ENCODE measurements at regions not wholly inside any gene's neighbourhood (a gene's known extent, or its start where the extent isn't known, plus 50 kb on each side); places are given as distances from the start of the nearest gene placed in this dataset.
"Not testable (repeated sequence)": the region's sequence is repeated elsewhere in the genome, so short reads cannot be mapped to it uniquely, and the experiment has no call there.

DNA sequence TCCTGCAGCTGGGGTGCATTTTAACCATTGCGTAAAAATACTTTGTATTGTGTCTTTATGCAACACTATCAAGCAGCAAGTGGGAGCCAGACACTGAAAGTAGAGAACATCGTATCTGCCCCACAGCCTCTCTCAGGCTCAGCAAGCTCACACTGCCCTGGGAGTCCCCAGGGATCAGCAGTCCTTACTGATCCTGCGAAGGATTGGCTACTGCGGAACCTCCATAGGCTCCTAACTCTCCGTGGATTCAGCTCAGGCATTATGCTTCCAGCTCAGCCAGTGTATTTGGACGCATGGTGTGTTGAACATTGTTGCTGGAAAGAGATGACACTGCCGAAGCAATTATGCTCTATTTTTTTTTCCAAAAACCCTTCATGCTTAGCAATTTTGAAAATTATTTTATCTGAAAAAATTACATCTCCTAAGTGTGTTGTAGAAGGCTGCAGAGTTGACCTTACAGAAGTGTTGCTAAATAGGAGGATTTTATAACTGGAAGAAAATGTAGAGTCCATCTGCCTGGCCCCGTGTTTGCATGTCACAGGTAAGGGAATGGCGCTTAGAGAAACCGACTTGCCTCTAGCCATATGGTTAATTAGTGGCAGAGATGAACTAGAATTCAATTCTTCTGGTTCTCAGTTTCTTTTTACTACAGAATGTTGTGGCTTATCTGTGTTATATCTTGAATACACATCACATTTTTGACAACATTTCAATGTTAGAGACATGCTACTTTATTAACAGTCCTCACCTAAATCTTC, 276.4 kb upstream of the COBL start:
- no peak for ATAC-seq
- no peak for DNase-seq
- intact Hi-C loops (cut with DNase I) = no loop called here

DNA sequence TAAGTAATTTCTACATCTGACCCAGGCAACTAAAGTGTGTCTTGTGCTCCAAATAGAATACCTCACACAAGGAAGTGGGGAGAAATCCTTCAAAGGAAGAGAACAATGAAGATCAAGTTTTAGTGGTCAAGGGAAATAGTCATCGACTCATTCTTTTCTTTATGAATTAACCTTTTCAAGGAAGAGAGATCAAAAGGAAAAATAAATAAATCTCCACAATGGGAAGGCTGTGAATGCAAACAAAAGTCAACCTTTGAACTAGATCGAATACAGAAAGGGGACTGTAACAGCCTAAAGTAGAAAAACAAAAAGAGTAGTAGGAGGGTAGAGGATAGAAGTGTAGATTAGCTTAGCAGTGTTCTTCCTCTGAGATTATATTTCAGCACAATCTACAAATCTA, 274.6 kb upstream of the COBL start:
- DNase-seq (no peak), ATAC-seq (no peak)
- intact Hi-C loops (cut with DNase I) = no loop called here

DNA sequence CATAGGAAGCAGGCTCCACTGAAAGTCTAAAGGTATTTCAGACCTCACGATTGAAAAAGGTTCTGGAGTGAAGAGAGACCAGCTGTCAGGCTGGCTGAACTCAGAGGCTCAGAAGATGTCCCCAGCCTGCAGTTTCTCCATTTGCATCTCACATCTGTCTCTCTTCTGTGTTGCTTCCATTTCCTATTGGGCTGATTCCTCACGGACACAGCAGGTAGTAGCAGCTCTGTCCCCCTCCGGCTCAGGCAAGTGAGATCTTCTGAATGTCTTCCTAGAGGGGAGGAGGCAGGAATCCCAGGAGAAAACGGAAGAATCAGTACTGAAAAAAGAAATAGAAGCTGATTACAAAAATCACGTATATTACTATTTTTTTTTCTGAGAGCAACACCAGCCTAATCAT, 274.1 kb upstream of the COBL start:
- DNase-seq (no peak), ATAC-seq (no peak)
- intact Hi-C loops (cut with DNase I) = no loop called here

DNA sequence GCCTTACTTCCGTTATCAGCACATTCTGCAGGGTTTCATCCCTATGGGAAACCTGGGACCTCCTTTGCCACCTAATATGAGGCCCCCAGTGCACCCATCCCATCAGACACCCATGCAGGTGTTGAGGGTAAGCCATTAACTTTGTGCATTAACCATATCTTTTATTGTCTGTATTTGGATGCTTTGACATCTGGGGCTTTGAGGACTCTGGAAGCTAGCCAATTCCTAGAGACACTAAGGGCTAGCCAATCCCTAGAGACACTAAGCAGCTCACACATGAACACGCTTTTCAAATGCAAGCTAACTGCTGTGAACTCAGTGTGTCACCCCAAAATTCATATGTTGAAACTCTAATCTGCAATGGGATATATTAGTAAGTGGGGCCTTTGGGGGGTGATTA, 272.5 kb upstream of the COBL start:
- DNase-seq (no peak), ATAC-seq (no peak)
- intact Hi-C loops (cut with DNase I) = no loop called here

DNA sequence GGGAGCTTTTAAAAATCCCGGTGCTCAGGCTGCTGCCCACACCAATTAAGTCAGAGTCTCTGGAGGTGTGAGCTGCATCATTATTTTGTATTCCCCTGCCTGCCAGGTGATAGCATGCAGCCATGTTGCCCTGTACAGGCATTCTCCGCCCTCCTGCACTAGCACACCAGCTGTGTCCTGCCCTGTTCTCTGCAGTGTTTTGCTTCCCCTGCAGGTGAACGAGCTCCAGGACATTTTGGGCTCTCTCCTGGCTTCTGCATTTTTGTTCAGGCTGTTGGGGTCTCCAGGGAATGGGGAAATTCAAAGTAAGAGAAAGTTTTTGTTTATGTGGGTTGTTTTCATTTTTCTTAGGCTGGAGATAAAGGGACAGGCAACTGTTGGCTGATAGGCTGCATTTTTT, 271.0 kb upstream of the COBL start:
- intact Hi-C loops (cut with DNase I) = no loop called here
- no peak for ATAC-seq
- DNase-seq = no peak

DNA sequence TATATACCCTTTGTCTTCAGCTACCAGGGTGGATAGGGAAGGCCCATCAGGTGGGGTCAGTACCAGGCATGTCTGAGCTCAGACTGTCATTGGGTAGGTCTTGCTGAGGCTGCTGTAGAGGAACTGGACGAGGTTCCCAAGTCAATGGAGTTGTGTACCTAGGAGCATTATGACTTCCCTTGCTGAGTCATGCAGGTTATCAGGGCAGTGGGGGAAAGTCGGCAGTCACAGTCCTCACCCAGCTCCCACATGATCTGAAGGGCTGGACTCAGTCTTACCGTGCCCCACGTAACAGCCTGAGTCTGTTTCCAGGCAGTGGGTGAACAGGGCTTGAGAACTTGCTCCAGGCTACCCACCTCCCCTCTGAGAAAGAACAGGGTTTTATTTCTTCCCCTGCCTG, 260.8 kb upstream of the COBL start:
- intact Hi-C loops (cut with DNase I) = no loop called here
- ATAC-seq = no peak
- DNase-seq = no peak

DNA sequence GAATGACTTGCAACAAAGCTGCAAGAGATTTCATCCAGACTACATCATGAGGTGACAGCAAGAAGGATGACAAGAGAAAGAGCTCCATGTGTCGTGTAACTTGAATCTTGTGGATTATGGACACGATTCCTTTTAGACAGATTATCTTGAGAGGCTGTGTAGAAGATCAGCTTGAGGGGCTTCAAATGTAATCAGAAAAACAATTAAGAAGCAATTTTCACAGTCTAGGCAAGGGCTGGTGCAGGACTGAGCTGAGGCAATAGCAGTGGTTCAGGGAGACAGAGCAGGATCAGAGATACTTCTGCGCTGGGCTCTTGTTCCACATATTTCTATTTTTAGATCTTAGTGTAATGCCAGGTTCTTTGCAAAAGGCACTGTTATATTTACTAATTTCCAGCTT, 253.0 kb upstream of the COBL start:
- intact Hi-C loops (cut with DNase I) = no loop called here
- DNase-seq = no peak
- no peak for ATAC-seq

DNA sequence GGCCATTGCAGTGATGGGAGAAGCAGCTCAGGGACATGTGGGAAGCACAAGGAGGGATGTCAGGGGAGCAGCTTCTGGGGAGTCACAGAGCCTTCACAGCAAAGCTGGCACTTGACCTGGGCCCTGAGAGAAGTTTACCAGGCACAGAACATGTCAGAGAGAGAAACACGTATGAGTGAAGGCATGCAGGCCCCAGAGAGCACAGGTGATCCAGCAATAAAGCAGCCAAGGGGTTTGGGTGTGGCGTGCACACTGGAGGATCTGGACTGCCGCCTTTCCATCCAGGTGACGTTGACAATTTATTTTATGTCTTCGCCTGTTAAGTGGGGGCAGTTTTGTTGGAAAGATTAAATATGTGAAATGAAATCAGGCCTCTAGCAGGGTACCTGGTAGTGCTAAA, 252.6 kb upstream of the COBL start:
- DNase-seq (no peak), ATAC-seq (no peak)
- intact Hi-C loops (cut with DNase I) = no loop called here

DNA sequence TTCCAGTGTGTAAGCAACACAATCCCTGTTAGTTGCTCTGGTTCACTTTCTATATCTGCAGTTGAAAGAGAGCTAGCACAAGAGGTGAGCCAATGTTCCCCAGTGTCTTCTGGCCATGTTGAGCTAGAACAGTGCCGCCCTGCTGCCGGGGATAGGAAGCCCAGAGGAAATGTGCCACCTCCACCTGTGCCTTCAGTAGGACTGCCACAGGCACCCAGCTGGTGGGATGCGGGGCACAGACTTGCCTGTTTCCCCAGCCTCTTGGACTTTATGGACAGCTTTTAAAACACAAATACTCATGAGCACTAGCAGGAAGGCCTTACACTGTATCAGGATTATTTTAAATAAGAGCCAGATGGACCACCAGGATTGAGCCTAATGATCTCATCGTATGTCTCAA, 234.5 kb upstream of the COBL start:
- intact Hi-C loops (cut with DNase I) = no loop called here
- ATAC-seq (no peak), DNase-seq (no peak)

DNA sequence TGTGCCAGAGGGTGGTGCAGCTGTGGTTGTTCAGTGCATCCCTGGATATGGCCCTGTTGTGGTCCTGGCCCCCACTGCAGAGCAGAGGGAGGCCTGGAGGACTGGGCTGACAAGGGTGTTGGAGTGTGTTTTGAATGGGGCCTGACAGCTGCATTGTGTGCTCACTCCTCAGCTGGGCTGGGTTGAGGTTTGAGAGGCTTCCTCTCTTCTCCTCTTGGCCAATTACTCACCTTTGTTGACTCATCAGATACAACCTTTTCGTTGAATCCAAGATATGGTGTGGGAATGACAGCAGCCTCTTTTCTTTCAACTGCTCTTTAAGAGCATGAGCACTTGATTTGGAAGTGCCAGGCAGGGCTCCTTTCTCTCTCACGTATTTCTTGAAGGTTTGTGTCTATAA, 228.5 kb upstream of the COBL start:
- intact Hi-C loops (cut with DNase I) = no loop called here
- ATAC-seq = no peak
- no peak for DNase-seq

DNA sequence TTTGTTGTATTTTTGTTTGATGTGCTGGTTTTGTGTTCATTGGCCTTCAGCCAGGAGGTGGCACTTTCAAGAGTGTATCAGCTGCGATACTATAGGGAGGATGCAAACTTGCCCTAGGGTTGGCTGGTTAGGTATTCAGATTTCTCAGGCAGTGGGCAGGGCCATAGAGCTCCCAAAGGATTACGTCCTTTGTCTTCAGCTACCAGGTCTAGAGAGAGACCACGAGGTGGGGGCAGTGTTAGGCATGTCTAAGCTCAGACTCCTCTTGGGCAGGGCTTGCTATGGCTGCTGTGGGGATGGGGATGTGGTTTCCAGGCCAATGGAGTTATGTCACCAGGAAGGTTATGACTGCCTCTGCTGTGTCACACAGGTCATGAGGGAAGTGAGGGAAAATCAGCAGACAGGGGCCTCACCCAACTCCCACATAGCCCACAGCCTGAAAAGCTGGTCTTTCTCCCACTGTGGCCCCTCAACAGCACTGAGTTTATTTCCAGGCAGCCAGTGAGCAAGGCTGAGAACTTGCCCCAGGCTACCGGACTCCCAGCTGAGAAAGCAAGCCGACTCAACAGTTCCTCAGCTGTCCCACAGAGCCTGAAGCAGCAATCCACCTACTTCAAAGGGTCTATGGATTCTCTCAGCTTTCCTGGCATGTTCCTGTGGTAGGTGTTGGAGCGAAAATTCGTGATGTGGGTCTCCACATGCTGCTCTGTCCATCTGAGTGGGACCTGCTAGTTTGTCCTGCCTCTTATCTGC, 227.4 kb upstream of the COBL start:
- intact Hi-C loops (cut with DNase I) = no loop called here
- no peak for ATAC-seq

DNA sequence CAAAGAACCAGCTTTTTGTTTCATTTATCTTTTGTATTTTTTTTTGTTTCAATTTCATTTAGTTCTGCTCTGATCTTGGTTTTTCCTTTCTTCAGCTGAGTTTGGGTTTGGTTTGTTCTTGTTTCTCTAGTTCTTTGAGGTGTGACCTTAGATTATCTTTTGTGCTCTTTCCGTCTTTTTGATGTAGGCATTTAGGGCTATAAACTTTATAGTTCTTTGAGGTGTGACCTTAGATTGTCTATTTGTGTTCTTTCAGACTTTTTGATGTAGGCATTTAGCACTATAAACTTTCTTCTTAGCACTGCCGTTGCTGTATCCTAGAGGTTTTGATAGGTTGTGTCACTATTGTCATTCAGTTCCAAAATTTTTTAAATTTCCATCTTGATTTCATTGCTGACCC, 224.3 kb upstream of the COBL start:
- intact Hi-C loops (cut with DNase I); DNase-seq; ATAC-seq: not testable (repeated sequence)

More for the DNA sequence above, 227.4 kb upstream of the COBL start:
- no peak for DNase-seq

DNA sequence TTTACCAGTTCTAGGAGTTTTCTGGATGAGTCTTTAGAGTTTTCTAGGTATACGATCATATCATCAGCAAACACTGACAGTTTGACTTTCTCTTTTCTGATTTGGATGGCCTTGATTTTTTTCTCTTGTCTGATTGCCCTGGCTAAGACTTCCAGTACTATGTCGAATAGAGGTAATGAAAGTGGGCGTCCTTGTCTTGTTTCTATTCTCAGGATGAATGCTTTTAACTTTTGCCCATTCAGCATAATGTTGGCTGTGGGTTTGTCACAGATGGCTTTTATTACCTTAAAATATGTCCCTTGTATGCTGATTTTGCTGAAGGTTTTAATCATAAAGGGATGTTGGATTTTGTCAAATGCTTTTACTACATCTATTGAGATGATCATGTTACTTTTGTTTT, 223.2 kb upstream of the COBL start:
- ATAC-seq (no peak), DNase-seq (no peak)

DNA sequence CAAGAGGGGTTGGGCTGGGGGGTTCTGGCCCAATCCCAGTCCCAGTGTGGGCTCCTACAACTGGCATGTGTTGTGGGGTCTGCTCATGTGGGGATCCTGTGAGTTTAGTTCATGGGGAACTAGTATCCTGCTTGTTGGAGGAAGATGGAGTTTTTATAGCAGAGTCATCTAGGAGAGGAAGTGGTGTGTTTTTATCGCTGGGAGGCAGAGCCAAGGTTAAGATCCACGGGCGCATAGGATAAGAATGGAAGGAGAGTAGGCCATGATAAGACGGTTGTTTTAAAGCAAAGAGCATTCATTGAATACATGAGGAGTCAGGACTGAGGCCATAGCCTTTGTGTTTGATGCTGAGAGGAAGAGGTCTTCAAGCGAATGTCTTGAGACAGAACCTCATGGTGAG, 211.6 kb upstream of the COBL start:
- ATAC-seq (no peak), DNase-seq (no peak)
- intact Hi-C loops (cut with DNase I) = no loop called here

More for the DNA sequence above, 223.2 kb upstream of the COBL start:
- intact Hi-C loops (cut with DNase I) = no loop called here

DNA sequence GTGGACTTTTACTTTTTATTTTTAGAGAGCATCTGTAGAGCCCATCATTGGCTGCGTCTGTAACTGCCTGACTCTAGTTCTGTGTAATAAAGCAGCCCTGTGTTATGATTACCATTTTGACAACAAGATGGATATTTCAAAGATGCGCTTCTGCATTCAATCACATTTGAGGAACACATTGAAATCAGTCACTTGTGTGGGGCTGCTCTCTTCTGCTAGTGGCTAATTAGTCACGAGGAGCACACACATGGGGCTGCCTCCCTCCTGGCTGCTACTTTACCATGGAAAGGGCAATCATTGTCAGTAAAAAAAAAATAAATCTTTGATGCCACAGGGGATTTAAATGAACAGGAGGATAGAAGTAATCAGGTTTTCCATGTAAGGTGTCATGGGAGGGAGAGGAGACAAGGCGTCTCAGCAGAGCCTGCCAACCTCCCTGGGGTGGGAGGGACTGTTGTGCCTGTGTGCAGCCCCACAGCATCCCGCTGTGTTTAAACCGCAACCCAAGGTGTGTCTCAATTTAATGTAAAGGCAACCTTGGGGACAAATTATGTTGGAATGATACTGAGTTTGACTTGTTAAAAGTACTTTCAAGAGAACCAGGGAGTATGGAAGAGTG, 205.2 kb upstream of the COBL start:
- intact Hi-C loops (cut with DNase I) = no loop called here
- no peak for ATAC-seq

DNA sequence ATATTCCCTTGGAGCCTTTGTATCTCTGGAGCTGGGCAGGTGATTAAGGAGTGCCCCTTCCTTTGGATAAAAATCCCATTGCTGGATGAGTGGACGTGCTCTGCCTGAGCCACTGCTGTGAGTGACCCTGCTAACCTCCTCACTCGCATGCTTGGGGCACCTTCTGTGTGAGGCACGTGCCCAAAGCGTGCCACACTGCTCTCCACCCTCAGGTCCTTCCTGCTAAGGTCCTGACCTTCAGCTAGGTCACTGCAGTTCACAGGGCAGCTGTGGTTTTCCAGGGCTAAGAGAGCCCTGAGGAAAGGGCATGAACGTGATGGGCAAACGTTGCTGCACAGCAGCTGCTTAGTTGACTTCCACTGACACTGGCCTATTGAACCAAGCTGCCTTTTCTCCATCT, 204.4 kb upstream of the COBL start:
- intact Hi-C loops (cut with DNase I) = no loop called here
- no peak for DNase-seq
- no peak for ATAC-seq

More for the DNA sequence above, 205.2 kb upstream of the COBL start:
- DNase-seq = no peak

DNA sequence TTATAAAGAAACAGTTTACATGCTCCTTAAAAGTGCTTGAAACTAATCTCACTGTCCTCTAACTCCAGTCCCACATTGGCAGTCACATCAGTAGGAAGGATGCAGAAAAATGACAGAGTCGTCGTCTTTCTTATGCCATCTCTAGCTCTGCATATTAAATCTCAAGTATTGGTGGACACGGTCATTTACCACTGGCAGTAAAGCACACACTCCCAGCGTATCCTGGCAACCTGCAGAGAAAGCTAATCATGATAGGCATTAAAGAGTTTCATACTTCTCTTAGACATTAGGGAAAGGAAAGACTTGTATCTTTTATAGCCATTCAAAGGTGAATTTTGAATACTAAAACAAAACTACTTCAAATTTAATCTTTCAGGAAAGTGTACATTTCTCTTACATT, 202.0 kb upstream of the COBL start:
- no peak for DNase-seq
- intact Hi-C loops (cut with DNase I) = no loop called here
- no peak for ATAC-seq

DNA sequence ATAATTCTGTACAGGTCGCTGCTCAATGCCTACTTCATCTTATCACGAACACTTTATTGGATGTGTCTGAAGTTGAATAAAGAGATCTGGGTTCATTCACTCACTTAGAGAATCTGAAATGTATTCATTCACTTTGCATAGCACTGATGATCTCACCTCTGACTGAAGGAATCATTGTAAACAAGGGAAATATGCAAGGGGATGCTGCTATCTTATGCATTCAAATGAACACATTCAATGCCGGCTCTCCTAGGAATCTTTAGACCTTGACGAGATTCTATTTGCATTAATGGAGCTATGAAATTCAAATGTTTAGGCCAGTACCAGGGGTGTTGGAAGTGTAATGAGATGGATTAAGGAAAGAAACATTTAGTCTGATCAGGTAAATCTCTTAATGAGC, 200.6 kb upstream of the COBL start:
- ATAC-seq (no peak), DNase-seq (no peak)
- intact Hi-C loops (cut with DNase I) = no loop called here

DNA sequence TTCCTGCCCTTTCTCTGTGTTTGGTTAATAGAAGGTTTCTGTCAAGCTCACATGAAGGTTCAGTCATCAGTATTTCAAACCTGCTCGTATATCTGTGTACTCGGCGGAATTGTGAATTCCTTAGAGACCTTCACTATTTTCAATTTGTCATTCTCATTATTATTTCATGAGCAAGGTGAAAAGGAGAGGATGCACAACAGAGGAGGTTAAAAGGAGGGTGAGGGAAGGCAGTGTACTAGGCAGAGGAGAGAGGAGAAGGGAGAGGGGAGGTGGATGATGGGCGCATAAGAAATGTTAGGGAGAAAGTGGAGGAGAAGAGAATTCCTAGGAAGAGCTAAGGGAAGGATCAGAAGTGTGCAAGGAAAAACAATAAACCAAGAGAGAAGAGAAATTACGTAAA, 185.0 kb upstream of the COBL start:
- ATAC-seq = no peak
- intact Hi-C loops (cut with DNase I) = no loop called here

DNA sequence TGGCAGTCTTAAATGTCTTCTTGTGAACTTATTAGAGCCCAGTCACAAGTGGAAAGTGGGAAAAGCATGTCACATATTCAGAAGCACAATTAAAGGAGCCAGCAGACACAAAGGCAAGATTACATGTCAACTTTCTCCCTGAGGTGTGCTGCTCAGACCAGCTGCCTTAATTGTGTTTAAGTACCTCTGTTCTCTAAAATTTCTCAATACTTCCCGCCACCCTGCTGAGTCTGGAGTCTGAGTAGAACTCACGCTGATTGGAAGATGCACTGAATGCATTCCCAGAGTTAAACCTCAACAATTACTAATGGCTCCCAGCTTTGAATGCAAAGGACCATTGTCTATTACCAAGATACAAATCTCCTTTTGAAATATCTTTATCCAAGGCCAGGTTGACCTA, 166.4 kb upstream of the COBL start:
- ATAC-seq (no peak), DNase-seq (no peak)
- intact Hi-C loops (cut with DNase I) = no loop called here

More for the DNA sequence above, 185.0 kb upstream of the COBL start:
- no peak for DNase-seq

DNA sequence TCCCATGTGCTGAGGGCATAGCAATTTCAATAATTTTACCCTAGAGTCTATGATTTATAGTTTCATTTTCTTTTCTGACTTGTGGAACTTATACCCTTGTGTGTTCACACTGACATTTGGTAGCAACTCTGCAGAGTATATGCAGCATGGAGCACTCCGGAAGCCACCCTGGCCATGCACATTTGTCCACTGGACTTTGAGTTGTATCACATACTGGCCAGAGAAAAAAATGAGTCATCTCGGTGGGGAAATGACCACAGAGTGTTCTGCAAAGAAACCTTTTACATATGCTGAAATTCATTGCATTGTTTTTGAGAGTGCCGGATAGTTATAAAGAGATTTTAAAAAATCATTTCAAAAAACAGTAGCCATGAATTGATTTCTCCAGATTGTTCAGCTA, 164.8 kb upstream of the COBL start:
- ATAC-seq (no peak), DNase-seq (no peak)
- intact Hi-C loops (cut with DNase I) = no loop called here
